HCT116 (cell line): ENCODE measurements at regions not wholly inside any gene's neighbourhood (a gene's known extent, or its start where the extent isn't known, plus 50 kb on each side); places are given as distances from the start of the nearest gene placed in this dataset.

ENCODE experiments used
- CEBPB ChIP-seq: IDR thresholded peaks from 2 replicates; pipeline ENCODE4 v1.6.1; 2012; ENCODE audit warnings: low read depth
- CTCF ChIP-seq, 3 experiments: fragments of 200-600 bp in 1 of 3; sonication (generic) in 1 of 3; IDR thresholded peaks in 2 of 3; conservative IDR thresholded peaks in 1 of 3; 2 replicates each; pipeline ENCODE4 v1.5.1; 2012 to 2017; ENCODE audit warnings: low read depth in 2 of 3, low read length in 2 of 3, antibody characterized with exemption in 1 of 3, borderline replicate concordance in 1 of 3, control low read depth in 1 of 3, mild to moderate bottlenecking in 1 of 3, mixed read lengths in 1 of 3, mixed run types in 1 of 3, moderate library complexity in 1 of 3; ENCODE audit not compliant: insufficient read depth in 1 of 3
- POLR2A ChIP-seq: IDR thresholded peaks from 2 replicates; pipeline ENCODE4 v1.7.0; 2011; ENCODE audit warnings: borderline replicate concordance; ENCODE audit not compliant: insufficient read depth, insufficient read length; ENCODE audit errors: extremely low read depth

GRCh38 chr15:80339601-80340000 is 64.6 kb upstream of the ARNT2 start:
- TF ChIP-seq CTCF (IDR thresholded peaks at IDR 0.05 in 2 of 3, conservative IDR thresholded peaks at IDR 0.05 in 1 of 3; ENCODE audit: borderline replicate concordance in 1 of 3, insufficient read depth in 1 of 3, low read depth in 2 of 3, low read length in 2 of 3): no peak
- TF ChIP-seq POLR2A: no peak
- no peak for TF ChIP-seq CEBPB
